ENCODE measurements at regions not wholly inside any gene's neighbourhood (a gene's known extent, or its start where the extent isn't known, plus 50 kb on each side); places are given as distances from the start of the nearest gene placed in this dataset.
"Not testable (repeated sequence)": the region's sequence is repeated elsewhere in the genome, so short reads cannot be mapped to it uniquely, and the experiment has no call there.

DNA sequence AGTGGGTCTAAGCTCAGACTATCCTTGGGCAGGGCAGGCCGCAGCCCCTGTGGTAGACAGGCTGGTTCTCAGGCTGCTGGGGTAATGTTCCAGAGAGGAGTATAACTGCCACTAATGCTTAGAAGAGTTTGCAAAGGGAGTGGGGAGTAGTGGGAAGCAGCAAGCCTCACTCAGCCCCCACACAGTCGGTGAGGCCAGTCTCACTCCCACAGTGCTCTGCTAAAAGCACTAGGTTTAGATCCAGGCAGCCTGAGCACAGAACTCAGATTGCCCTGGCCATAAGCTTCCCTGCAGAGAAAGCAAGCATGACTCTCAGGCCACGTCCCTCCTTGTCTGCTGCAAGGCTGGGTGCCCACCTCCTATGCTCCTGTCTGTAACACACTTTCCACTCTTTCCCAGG, 69.4 kb upstream of the HCN1 start:
- no peak for DNase-seq
- CTCF ChIA-PET: no interaction called here
- intact Hi-C loops (cut with micrococcal nuclease; ENCODE audit: unreplicated experiment): no loop called here
- no peaks in the 10 kb centered on the region for H3K36me3 Mint-ChIP-seq (ENCODE audit: insufficient read depth, unreplicated experiment)
- H3K4me3 Mint-ChIP-seq (ENCODE audit: low read depth, unreplicated experiment): no peak overlapping the region
- TF ChIP-seq, protein P1, sequence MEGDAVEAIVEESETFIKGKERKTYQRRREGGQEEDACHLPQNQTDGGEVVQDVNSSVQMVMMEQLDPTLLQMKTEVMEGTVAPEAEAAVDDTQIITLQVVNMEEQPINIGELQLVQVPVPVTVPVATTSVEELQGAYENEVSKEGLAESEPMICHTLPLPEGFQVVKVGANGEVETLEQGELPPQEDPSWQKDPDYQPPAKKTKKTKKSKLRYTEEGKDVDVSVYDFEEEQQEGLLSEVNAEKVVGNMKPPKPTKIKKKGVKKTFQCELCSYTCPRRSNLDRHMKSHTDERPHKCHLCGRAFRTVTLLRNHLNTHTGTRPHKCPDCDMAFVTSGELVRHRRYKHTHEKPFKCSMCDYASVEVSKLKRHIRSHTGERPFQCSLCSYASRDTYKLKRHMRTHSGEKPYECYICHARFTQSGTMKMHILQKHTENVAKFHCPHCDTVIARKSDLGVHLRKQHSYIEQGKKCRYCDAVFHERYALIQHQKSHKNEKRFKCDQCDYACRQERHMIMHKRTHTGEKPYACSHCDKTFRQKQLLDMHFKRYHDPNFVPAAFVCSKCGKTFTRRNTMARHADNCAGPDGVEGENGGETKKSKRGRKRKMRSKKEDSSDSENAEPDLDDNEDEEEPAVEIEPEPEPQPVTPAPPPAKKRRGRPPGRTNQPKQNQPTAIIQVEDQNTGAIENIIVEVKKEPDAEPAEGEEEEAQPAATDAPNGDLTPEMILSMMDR (IDR thresholded peaks at IDR 0.05; ENCODE audit: unreplicated experiment): no peak
- no TSS peak for BruUV-seq (replicated peaks)
- H3K9me3 Mint-ChIP-seq (ENCODE audit: low read depth, unreplicated experiment): no peaks in the 10 kb centered on the region
- no peaks in the 10 kb centered on the region for H3K4me1 Mint-ChIP-seq (ENCODE audit: low read depth, unreplicated experiment)
- no peaks in the 10 kb centered on the region for H3K27me3 Mint-ChIP-seq (ENCODE audit: unreplicated experiment)
- H3K27ac Mint-ChIP-seq (ENCODE audit: unreplicated experiment): no peak overlapping the region

DNA sequence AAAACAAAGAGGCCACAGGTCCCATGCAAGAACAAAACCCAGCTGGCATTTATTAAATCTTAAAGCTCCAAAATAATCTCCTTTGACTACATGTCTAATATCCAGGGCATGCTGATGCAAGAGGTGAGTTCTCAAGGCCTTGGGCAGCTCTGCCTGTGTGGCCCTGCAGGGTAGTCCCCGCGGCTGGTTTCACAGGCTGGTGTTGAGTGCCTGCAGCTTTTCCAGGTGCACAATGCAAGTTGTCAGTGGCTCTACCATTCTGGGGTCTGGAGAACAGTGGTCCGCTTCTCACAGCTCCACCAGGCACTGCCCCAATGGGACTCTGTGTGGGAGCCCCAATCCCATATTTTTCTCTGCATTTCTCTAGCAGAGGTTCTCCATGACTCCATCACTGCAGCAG, 54.4 kb upstream of the HCN1 start:
- no peaks in the 10 kb centered on the region for H3K27me3 Mint-ChIP-seq (ENCODE audit: unreplicated experiment)
- H3K27ac Mint-ChIP-seq (ENCODE audit: unreplicated experiment): no peak overlapping the region
- intact Hi-C loops (cut with micrococcal nuclease; ENCODE audit: unreplicated experiment): no loop called here
- peaks cover 40% of the 10 kb centered on the region for H3K9me3 Mint-ChIP-seq (ENCODE audit: low read depth, unreplicated experiment)
- BruUV-seq (replicated peaks): no TSS peak
- no peak for DNase-seq
- no peaks in the 10 kb centered on the region for H3K4me1 Mint-ChIP-seq (ENCODE audit: low read depth, unreplicated experiment)
- TF ChIP-seq, protein P1 (IDR thresholded peaks at IDR 0.05; ENCODE audit: unreplicated experiment): no peak
- CTCF ChIA-PET: no interaction called here
- no peaks in the 10 kb centered on the region for H3K36me3 Mint-ChIP-seq (ENCODE audit: insufficient read depth, unreplicated experiment)
- no peak overlapping the region for H3K4me3 Mint-ChIP-seq (ENCODE audit: low read depth, unreplicated experiment)

DNA sequence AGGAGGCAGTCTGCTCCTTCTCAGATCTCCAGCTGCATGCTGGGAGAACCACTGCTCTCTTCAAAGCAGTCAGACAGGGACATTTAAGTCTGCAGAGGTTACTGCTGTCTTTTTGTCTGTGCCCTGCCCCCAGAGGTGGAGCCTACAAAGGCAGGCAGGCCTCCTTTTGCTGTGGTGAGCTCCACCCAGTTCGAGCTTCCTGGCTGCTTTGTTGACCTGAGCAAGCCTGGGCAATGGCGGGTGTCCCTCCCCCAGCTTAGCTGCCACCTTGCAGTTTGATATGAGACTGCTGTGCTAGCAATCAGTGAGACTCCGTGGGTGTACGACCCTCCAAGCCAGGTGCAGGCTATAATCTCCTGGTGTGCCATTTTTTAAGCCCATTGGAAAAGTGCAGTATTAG, 52.3 kb upstream of the HCN1 start:
- H3K4me3 Mint-ChIP-seq (ENCODE audit: low read depth, unreplicated experiment); DNase-seq; H3K36me3 Mint-ChIP-seq (ENCODE audit: insufficient read depth, unreplicated experiment); H3K27me3 Mint-ChIP-seq (ENCODE audit: unreplicated experiment); BruUV-seq (replicated peaks); intact Hi-C loops (cut with micrococcal nuclease; ENCODE audit: unreplicated experiment); H3K27ac Mint-ChIP-seq (ENCODE audit: unreplicated experiment); H3K4me1 Mint-ChIP-seq (ENCODE audit: low read depth, unreplicated experiment); CTCF ChIA-PET: not testable (repeated sequence)
- H3K9me3 Mint-ChIP-seq (ENCODE audit: low read depth, unreplicated experiment): peaks cover 27% of the 10 kb centered on the region
